Gastrocnemius medialis (tissue), 4 donors: ENCODE measurements at regions not wholly inside any gene's neighbourhood (a gene's known extent, or its start where the extent isn't known, plus 50 kb on each side); places are given as distances from the start of the nearest gene placed in this dataset.

ENCODE experiments used
- ATAC-seq, 2 donors: fragments of 150-250 bp; one replicate each; pipeline ENCODE4 v1.9.1; 2016
- DNase-seq, 2 donors: peaks; one replicate each; pipeline ENCODE4 v3.0.0-alpha.2; 2019
- H3K27ac ChIP-seq, 4 donors: fragments of 200-600 bp; sonication (generic); 1 replicate in 1 of 4; 2 replicates in 3 of 4; pipeline ENCODE4 v1.5.1; 2016 to 2018; ENCODE audit warnings: mild to moderate bottlenecking in 2 of 4, moderate library complexity in 1 of 4
- H3K27me3 ChIP-seq, 3 donors: fragments of 200-600 bp; sonication (generic) in 2 of 3; 1 replicate in 1 of 3; 2 replicates in 2 of 3; pipeline versions ENCODE4 v1.5.1 to v1.6.0; 2016 to 2019; ENCODE audit warnings: mild to moderate bottlenecking in 1 of 3, moderate library complexity in 1 of 3
- H3K36me3 ChIP-seq, 2 donors: fragments of 200-600 bp; sonication (generic) in 1 of 2; one replicate each; pipeline ENCODE4 v1.5.1; 2017 to 2018
- H3K4me1 ChIP-seq, 2 donors: fragments of 200-600 bp; sonication (generic) in 1 of 2; one replicate each; pipeline ENCODE4 v1.5.1; 2016 to 2017; ENCODE audit warnings: mild to moderate bottlenecking in 2 of 2
- H3K4me3 ChIP-seq, 4 donors: fragments of 200-600 bp; sonication (generic) in 3 of 4; 1 replicate in 1 of 4; 2 replicates in 3 of 4; pipeline ENCODE4 v1.5.1; 2016 to 2019; ENCODE audit warnings: mild to moderate bottlenecking in 2 of 4
- H3K9me3 ChIP-seq, 3 donors: fragments of 200-600 bp; sonication (generic) in 2 of 3; 1 replicate in 1 of 3; 2 replicates in 2 of 3; pipeline ENCODE4 v1.5.1; 2016 to 2019
- CTCF ChIP-seq, 5 experiments: fragments of 450-650 bp in 3 of 5; fragments of 200-600 bp in 2 of 5; sonication (generic) in 2 of 5; IDR thresholded peaks in 4 of 5; conservative IDR thresholded peaks in 1 of 5; 1 replicate in 4 of 5; 2 replicates in 1 of 5; pipeline ENCODE4 v1.5.1; 2016 to 2019; ENCODE audit warnings: antibody characterized with exemption in 5 of 5, mild to moderate bottlenecking in 3 of 5, moderate library complexity in 3 of 5
- POLR2A ChIP-seq, 2 donors: fragments of 450-650 bp; IDR thresholded peaks; one replicate each; pipeline ENCODE4 v1.6.1; 2017; ENCODE audit warnings: antibody characterized with exemption in 2 of 2, mild to moderate bottlenecking in 2 of 2, moderate library complexity in 2 of 2
- in situ Hi-C, 4 donors: fragments of 200-750 bp; cut with MboI; loops; one replicate each; pipeline versions ENCODE4 v1.15.0 to v1.8.0; 2017; ENCODE audit warnings: low sequenced_read_pairs in 4 of 4
- intact Hi-C: fragments of 100-400 bp; cut with DNase I; formaldehyde crosslinking; loops from one replicate; pipeline ENCODE4 v1.15.1; 2023; ENCODE audit warnings: low total_unique reads

DNA sequence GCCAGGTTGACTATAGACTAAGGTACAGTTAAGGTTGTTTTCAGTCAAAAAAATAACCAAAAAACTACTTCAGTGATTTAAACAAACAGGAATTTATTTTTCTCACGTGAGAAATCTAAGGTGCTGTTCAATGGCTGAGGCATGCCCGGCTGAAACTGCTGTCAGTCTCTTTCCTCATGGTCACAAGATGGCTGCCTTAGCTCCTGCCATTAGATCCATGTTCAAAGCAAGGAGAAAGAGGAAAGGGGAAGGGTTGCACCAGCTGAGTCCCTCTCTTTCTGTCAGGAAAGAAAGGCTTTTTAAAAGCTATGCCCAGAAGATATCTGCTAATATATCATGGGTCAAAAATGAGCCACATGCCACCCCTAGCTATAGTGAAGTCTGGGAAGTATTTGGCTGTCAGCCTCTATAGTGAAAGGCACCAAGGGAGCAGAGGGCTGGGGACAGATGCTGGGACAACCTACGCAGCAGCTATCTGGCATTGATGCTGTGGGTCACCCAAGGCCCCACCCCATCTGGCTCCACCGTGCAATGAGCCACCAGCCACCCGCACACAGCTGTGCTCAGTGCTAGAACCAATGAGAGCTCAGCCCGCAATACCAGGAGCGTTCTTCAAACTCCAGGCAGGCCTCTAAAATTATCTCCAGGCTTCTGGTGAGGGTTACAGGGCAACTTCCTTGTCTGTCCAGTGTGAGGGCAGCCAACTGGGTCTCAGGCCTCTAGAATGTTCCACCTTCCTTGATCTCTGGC lies 64.7 kb upstream of the GATA2 start:
- in situ Hi-C loops (no loop called here), intact Hi-C loops (no loop called here)
- ATAC-seq (no peak), DNase-seq (no peak)
- Histone ChIP-seq H3K4me1 (no peaks in the 10 kb centered on the region), H3K9me3 (no peaks in the 10 kb centered on the region), H3K27ac (no peak overlapping the region), H3K36me3 (no peaks in the 10 kb centered on the region), H3K4me3 (no peak overlapping the region), H3K27me3 (peaks cover 25 to 38% (median 28%) of the 10 kb centered on the region in 3 donors)
- TF ChIP-seq POLR2A (IDR thresholded peaks at IDR 0.05) (no peak), CTCF (IDR thresholded peaks at IDR 0.05 in 4 of 5, conservative IDR thresholded peaks at IDR 0.05 in 1 of 5) (no peak)

DNA sequence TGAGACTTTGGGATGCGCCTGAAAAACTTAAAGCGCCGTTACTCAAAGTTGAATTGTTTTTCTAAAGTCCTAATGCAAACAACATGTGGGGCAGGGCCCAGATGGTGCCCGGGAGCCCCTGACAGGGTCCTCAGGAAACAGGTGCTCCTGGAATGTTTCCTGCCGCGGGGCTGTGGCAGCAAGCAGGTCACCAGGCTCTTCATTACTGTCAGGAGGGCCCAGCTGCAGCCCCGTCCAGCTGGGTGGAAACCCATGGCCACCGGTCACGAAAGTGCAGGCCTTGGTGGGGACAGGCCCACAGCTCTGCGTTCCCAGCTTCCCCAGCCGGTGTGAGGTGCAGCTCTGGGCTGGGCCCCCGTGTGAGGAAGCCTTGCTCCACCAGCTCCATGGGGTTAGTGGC lies 63.9 kb upstream of the GATA2 start:
- DNase-seq = no peak
- no peak overlapping the region for H3K4me3 ChIP-seq
- intact Hi-C loops = no loop called here
- no peaks in the 10 kb centered on the region for H3K4me1 ChIP-seq
- TF ChIP-seq POLR2A (IDR thresholded peaks at IDR 0.05) (no peak), CTCF (IDR thresholded peaks at IDR 0.05 in 4 of 5, conservative IDR thresholded peaks at IDR 0.05 in 1 of 5) (no peak)
- no peaks in the 10 kb centered on the region for H3K36me3 ChIP-seq
- ATAC-seq = no peak
- in situ Hi-C loops = no loop called here
- H3K27me3 ChIP-seq = peaks cover 25 to 38% (median 28%) of the 10 kb centered on the region in 3 donors
- peak overlapping the region in 1 of 4 donors; percentile 69 for H3K27ac ChIP-seq
- H3K9me3 ChIP-seq = no peaks in the 10 kb centered on the region

- no peak for ATAC-seq
- H3K27me3 ChIP-seq = peaks cover 25 to 38% (median 28%) of the 10 kb centered on the region in 3 donors
- in situ Hi-C loops = no loop called here
These were observed 63.4 kb upstream of the GATA2 start for GRCh38 chr3:128556384-128556783.

DNA sequence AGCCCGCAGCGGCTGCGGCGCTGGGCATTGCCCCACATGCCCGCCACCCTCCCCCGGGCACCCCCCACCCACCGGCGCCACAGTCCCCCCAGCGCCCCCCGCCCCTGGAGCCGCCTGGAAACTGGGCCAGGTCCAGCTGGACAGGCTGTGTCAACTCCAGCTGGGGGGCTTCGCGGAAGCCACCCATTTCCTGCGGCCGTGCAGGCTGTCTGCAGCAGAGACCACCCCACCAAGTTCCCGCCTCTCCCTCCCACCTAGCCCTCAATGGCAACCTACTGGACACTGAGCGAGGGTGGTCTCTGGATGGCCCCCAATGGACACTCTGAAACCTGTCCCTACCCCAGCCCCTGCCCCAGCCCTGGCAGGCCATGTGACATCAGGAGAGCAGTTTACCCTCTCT lies 62.8 kb upstream of the GATA2 start:
- no peak for DNase-seq
- H3K4me3 ChIP-seq = no peak overlapping the region
- peaks cover 23 to 38% (median 28%) of the 10 kb centered on the region in 3 donors for H3K27me3 ChIP-seq
- intact Hi-C loops = no loop called here
- no peaks in the 10 kb centered on the region for H3K36me3 ChIP-seq
- peak overlapping the region in 3 of 4 donors; percentile 47 to 69 (median 67) for H3K27ac ChIP-seq
- TF ChIP-seq CTCF (IDR thresholded peaks at IDR 0.05 in 4 of 5, conservative IDR thresholded peaks at IDR 0.05 in 1 of 5) = no peak
- no peak for TF ChIP-seq POLR2A (IDR thresholded peaks at IDR 0.05)
- in situ Hi-C loops = no loop called here
- no peaks in the 10 kb centered on the region for H3K4me1 ChIP-seq
- no peaks in the 10 kb centered on the region for H3K9me3 ChIP-seq
- no peak for ATAC-seq

More at GRCh38 chr3:128556384-128556783, 63.4 kb upstream of the GATA2 start:
- Histone ChIP-seq H3K4me1 (no peaks in the 10 kb centered on the region), H3K9me3 (no peaks in the 10 kb centered on the region), H3K27ac (peak overlapping the region in 2 of 4 donors; percentile 47 to 69), H3K4me3 (no peak overlapping the region), H3K36me3 (no peaks in the 10 kb centered on the region)
- intact Hi-C loops = no loop called here
- DNase-seq = no peak
- no peak for TF ChIP-seq POLR2A (IDR thresholded peaks at IDR 0.05)
- no peak for TF ChIP-seq CTCF (IDR thresholded peaks at IDR 0.05 in 4 of 5, conservative IDR thresholded peaks at IDR 0.05 in 1 of 5)
